ENCODE measurements at regions not wholly inside any gene's neighbourhood (a gene's known extent, or its start where the extent isn't known, plus 50 kb on each side); places are given as distances from the start of the nearest gene placed in this dataset.
"Not testable (repeated sequence)": the region's sequence is repeated elsewhere in the genome, so short reads cannot be mapped to it uniquely, and the experiment has no call there.

DNA sequence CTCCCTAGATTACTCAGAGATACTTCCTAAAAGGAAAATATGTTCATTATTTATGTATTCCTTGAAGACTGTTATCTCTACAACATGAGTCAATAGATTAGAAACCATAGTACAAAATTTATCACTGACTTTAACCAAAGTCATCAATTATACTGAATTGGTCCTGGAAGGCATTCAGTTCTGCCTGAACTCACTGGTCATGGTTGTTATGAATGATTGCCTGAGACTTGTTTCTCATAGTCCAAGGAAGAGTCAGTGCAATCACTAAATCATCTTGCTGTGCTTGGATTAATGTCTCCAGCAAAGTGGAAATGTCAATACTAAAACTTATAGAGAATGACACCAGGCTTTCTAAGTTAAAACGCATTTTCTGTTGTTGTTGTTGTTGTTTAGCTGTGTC lies 878.6 kb upstream of the MANEA start:
- TF ChIP-seq CTCF (conservative IDR thresholded peaks at IDR 0.05) (no peak), ZFX (IDR thresholded peaks at IDR 0.05) (no peak)
- H3K27ac ChIP-seq = no peak overlapping the region

- H3K27ac ChIP-seq = not testable (repeated sequence)
These were observed 890.1 kb upstream of the MANEA start for GRCh38 chr6:94687255-94687654.

GRCh38 chr6:94683409-94683808 lies 893.9 kb upstream of the MANEA start:
- H3K27ac ChIP-seq = no peak overlapping the region
- TF ChIP-seq CTCF (conservative IDR thresholded peaks at IDR 0.05) = no peak
- TF ChIP-seq ZFX (IDR thresholded peaks at IDR 0.05) = no peak

- TF ChIP-seq ZFX (IDR thresholded peaks at IDR 0.05) (no peak), CTCF (conservative IDR thresholded peaks at IDR 0.05) (no peak)
These were observed 896.6 kb upstream of the MANEA start for GRCh38 chr6:94680669-94681212.

DNA sequence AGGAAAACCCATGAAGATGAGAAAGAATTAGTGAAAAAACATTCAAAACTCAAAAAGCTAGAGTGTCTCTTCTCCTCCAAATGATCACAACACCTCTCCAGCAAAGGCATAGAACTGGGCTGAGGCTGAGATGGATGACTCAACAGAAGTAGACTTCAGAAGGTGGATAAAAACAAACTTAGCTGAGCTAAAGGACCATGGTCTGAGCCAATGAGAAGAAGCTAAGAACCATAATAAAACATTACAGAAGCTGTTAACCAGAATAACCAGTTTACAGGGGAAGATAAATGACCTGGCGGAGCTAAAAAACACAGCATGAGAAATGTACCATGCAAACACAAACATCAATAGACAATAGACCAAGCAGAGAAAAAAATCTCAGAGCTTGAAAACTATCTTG lies 904.1 kb upstream of the MANEA start:
- TF ChIP-seq CTCF (conservative IDR thresholded peaks at IDR 0.05) (no peak), ZFX (IDR thresholded peaks at IDR 0.05) (no peak)
- no peak overlapping the region for H3K27ac ChIP-seq

More at GRCh38 chr6:94680669-94681212, 896.6 kb upstream of the MANEA start:
- no peak overlapping the region for H3K27ac ChIP-seq

GRCh38 chr6:94670017-94670416 lies 907.3 kb upstream of the MANEA start:
- no peak overlapping the region for H3K27ac ChIP-seq
- TF ChIP-seq ZFX (IDR thresholded peaks at IDR 0.05) (no peak), CTCF (conservative IDR thresholded peaks at IDR 0.05) (no peak)

DNA sequence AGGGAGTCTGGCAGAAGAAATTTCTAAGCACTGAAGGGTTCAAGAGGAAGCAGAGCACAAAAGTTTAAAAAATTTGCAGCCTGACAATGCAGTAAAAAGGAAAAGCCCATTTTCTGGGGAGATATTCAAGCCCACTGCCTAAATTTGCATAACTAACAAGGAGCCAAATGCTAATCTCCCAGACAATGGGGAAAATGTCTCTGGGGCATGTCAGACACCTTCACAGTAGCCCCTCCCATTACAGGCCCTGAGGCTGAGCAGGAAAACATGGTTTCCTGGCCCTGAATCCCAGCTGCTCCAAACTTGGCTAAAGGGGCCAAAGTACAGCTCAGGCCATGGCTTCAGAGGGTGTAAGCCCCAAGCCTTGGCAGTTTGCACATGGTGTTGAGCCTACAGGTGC lies 908.5 kb upstream of the MANEA start:
- TF ChIP-seq ZFX (IDR thresholded peaks at IDR 0.05) (no peak), CTCF (conservative IDR thresholded peaks at IDR 0.05) (no peak)
- H3K27ac ChIP-seq = no peak overlapping the region

- TF ChIP-seq ZFX (IDR thresholded peaks at IDR 0.05) (no peak), CTCF (conservative IDR thresholded peaks at IDR 0.05) (no peak)
These were observed 918.4 kb upstream of the MANEA start for GRCh38 chr6:94658929-94659328.

More at GRCh38 chr6:94658929-94659328, 918.4 kb upstream of the MANEA start:
- H3K27ac ChIP-seq = no peak overlapping the region
